G401 (cell line): ENCODE measurements at regions not wholly inside any gene's neighbourhood (a gene's known extent, or its start where the extent isn't known, plus 50 kb on each side); places are given as distances from the start of the nearest gene placed in this dataset.

ENCODE experiments used
- DNase-seq: peaks from one replicate; pipeline ENCODE4 v3.0.0-alpha.2; 2015; ENCODE audit warnings: low spot score
- in situ Hi-C: cut with HindIII; loops from 2 replicates; pipeline ENCODE4 v1.10.0; 2016; ENCODE audit warnings: low sequenced_read_pairs, mixed read lengths

DNA sequence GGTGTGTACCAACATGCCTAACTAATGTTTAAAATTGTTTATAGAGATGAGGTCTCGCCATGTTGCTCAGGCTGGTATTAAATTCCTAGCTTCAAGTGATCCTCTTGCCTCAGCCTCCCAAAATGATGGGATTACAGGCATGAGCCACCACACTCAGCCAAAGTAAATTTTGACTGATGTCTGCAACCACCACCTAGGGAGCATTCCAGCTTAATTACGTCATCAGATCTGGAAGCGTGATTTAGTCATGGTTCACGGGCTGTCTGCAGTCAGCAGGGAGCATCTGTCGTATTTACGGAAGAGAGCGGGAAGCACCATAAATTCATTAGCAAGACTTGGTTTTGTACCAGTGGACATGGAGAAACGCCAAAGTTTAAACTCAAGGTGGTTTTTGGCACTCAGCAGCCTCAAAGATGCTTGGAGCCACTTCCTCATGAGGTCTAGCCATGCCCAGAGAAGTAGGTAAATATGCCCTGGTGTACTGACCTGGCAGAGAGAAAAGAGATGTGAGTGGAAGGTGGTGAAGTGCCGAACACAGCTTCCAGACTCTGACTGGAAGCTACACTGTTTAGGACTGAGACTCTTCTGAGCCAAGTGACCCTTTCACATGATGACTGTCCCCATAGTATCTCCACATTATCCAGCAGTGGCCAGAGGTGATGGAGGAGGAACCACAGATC, 60.8 kb upstream of the SLC35F3 start:
- in situ Hi-C loops, result no loop called here
- DNase-seq, result peak; percentile 3

DNA sequence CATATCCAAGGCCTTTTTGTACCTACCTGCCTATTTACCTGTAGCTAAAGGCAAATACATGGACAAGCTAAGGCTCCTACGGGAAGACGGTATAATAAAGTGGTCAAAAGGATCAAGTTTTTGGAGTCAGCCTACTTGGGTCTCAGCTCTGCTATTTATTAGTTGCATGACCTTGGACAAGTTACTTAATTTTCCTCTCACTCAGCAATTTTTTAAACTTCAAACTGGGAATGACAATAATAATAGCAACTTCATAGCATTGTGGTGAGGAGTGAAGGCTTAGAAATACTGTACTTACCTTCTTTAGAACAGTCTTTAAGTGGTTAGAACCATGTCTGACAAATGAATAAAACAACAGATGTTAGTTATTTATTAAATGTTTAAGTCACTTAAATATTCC, 60.2 kb upstream of the SLC35F3 start:
- in situ Hi-C loops, result no loop called here
- no peak for DNase-seq

DNA sequence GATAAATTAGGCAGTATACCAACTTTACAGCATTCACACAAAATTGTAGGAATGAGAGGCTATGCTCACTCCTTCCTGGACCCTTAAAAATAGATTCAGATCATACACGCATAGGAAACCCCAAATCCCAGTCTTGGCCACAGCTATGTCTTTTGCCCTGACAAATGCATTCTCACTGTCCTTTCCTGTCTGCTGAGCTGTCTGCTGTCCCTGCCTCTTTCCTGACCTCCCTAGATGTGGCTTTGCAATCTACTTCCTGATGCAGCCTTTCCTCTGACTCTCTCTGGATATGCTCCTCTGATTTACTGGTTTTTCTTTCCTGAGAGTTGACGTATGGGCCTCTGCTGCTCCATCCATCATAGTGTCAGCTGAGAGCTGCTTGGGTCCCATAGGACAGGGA, 59.8 kb upstream of the SLC35F3 start:
- in situ Hi-C loops, result no loop called here
- no peak for DNase-seq
